Peyer's patch (tissue), 4 donors: ENCODE measurements at regions not wholly inside any gene's neighbourhood (a gene's known extent, or its start where the extent isn't known, plus 50 kb on each side); places are given as distances from the start of the nearest gene placed in this dataset.

Experiments
- POLR2A ChIP-seq, 2 donors: fragments of 450-650 bp; IDR thresholded peaks; one replicate each; pipeline ENCODE4 v1.5.1; 2017; ENCODE audit warnings: antibody characterized with exemption in 2 of 2, mild to moderate bottlenecking in 2 of 2, moderate library complexity in 2 of 2
- TF ChIP-seq, protein P1 (sequence below), 6 experiments: fragments of 450-650 bp in 4 of 6; fragments of 200-600 bp in 2 of 6; sonication (generic) in 1 of 6; IDR thresholded peaks; one replicate each; pipeline ENCODE4 v1.5.1; 2017 to 2019; ENCODE audit warnings: antibody characterized with exemption in 6 of 6, mild to moderate bottlenecking in 3 of 6, moderate library complexity in 1 of 6

- TF ChIP-seq, protein P1, sequence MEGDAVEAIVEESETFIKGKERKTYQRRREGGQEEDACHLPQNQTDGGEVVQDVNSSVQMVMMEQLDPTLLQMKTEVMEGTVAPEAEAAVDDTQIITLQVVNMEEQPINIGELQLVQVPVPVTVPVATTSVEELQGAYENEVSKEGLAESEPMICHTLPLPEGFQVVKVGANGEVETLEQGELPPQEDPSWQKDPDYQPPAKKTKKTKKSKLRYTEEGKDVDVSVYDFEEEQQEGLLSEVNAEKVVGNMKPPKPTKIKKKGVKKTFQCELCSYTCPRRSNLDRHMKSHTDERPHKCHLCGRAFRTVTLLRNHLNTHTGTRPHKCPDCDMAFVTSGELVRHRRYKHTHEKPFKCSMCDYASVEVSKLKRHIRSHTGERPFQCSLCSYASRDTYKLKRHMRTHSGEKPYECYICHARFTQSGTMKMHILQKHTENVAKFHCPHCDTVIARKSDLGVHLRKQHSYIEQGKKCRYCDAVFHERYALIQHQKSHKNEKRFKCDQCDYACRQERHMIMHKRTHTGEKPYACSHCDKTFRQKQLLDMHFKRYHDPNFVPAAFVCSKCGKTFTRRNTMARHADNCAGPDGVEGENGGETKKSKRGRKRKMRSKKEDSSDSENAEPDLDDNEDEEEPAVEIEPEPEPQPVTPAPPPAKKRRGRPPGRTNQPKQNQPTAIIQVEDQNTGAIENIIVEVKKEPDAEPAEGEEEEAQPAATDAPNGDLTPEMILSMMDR (IDR thresholded peaks at IDR 0.05), result no peak
- TF ChIP-seq POLR2A (IDR thresholded peaks at IDR 0.05), result no peak
Observed at GRCh38 chr2:18704276-18704675, 114.9 kb upstream of the NT5C1B start.
